ENCODE measurements at regions not wholly inside any gene's neighbourhood (a gene's known extent, or its start where the extent isn't known, plus 50 kb on each side); places are given as distances from the start of the nearest gene placed in this dataset.
A peak's percentile ranks its signal among the peaks of the same experiment; 100 is the strongest.

DNA sequence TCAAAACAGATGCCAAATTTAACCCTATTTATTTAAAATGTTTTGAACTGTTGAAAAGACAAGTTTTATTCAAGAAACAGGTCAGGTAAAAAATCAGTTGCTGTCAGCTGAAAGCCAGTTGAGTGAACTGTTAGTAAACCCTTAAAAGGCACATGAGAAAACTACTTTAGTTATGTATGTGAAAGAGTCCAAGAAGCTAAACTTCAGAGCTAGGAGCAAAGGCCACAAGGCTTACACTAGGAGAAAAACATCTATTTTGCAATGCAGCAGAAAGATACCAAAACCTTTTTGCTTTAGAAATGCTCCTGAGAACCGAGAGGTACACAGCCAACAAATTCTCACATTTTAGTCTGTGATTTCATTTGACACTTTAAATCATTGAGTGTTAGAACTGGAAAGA is 375.2 kb downstream of the FSCB start:
- no peak for DNase-seq

- DNase-seq: no peak
These were observed 393.0 kb downstream of the FSCB start for GRCh38 chr14:44113769-44114730.

DNA sequence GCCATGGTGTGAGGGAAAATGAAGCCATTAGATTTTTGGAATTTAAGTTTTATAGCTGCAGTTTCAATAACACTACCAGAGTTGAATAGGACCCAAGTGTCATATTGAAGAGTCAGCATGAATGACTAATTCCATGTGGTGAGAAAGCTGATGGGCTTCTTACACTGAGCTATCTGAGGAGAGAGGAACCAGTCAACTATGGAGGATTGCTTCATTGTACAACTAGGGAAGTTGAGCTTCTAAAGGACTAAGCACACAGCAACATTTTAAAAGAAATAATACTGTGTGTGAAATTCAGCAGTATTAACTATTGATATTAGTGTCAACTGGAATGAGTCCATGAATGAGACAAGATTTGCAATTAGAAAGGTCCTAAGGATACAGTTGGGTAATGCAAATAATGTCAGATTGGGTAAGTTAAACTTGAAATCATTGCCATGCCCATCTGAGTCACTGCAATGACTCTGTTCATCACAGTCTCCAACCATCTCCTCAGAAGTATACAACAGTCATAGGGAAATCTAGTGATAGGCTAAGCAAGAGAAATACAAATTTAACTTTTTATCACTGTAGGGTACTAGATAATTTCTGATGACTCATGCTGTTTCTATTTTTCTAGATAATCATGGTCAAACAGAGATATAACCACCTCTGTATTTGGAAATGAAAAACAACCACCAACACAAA is 394.2 kb downstream of the FSCB start:
- DNase-seq: no peak

GRCh38 chr14:44109036-44109435 is 398.0 kb downstream of the FSCB start:
- DNase-seq: no peak

DNA sequence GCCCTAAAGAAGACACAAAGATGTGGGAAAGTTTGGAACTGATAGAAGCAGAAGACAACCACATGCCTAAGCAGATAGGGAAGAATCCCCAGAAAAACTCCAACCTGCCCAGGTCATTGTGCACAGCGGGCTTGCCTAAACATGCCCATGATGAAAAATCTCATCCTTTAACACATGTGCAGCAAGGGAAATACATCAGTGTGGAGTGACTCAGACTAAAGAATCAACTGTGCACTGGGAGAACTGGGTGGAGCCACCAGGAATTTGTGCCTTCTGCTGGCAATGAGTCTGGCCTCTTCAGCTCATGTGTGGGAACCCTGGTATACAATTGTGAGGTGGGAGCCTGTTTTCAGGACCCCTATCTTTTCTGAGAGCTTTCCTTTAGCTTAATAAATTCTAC is 398.5 kb downstream of the FSCB start:
- DNase-seq: no peak

DNA sequence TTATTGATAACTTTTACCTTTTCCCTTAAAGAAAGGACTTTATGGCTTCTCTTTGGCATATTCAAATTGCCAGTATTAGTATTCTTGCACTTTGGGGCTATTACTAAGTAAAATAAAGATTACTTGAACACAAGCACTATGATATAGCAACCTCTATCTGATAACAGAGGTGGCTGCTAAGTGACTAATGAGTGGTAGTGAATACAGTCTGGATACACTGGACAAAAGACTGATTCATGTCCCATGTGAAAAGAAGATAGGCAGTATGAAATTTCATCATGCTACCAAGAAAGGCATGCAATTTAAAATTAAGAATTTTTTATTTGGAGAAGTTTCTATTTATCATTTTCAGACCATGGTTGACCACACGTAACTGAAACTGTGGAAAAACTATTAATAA is 399.9 kb downstream of the FSCB start:
- DNase-seq: no peak

GRCh38 chr14:44099743-44100488 is 407.2 kb downstream of the FSCB start:
- no peak for DNase-seq

DNA sequence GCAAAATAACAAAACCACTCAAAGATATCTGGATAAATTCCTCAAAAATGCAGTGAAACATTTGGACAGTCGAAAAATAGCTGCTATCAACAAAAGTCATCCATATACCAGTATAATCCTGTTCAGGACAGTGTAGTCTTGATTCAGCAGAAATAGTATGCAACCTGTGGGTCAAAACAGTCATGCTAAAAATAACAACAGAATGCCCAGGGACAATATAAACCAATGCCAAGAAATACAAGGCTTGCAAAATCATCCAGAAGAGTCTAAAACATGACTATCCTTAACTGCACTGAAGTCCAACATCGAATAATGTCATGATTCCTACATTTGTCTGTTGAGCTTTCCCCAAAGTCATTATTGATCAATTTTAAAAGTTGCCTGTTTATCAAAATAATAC is 425.9 kb downstream of the FSCB start:
- no peak for DNase-seq

DNA sequence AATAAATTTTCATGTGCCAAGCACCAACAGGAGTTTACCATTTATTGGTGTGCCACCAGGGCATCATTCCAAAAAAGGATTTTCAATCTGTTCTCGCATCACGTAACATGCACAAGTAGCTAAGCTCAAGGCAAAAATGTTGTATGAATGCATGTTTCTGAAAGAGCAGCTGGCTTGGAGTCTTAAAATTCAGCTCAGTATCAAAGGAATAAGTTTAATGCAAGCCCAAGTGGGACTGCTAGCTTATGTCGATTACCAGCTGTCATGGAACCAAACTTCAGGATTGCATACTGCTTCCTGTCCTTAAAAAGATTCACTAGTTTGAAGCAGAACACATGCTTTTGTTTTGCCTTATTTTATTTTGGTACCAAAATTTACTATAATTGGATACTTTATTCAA is 437.0 kb downstream of the FSCB start:
- DNase-seq: peak; percentile 69

GRCh38 chr14:44053422-44053821 is 453.7 kb downstream of the FSCB start:
- no peak for DNase-seq

GRCh38 chr14:44041700-44042099 is 465.4 kb downstream of the FSCB start:
- no peak for DNase-seq

GRCh38 chr14:44040561-44040960 is 466.5 kb downstream of the FSCB start:
- DNase-seq: no peak

- DNase-seq: no peak
These were observed 470.8 kb downstream of the FSCB start for GRCh38 chr14:44036248-44036647.

GRCh38 chr14:44035707-44036106 is 471.4 kb downstream of the FSCB start:
- DNase-seq: no peak

GRCh38 chr14:44030831-44031383 is 476.2 kb downstream of the FSCB start:
- no peak for DNase-seq

- DNase-seq: no peak
These were observed 477.1 kb downstream of the FSCB start for GRCh38 chr14:44029933-44030332.

GRCh38 chr14:44027397-44027796 is 479.7 kb downstream of the FSCB start:
- no peak for DNase-seq

DNA sequence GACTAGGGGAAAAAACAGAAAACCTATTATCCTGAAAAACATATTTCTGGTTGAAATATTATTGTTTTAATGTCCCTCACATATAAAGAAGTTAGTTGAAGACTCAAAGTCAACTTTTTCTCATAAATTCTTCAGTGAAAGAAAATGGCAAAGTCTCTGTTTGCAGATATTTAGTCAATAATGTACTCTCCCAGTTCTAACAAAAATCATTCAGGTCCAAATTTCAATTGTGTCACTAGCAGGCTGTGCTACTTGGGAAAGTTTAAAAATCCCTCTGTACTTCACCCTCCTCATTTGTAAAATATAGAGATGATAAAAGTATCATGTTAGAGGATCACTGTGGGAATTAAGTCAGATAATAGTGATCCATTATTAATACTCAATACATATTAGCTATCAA is 496.5 kb downstream of the FSCB start:
- DNase-seq: no peak

DNA sequence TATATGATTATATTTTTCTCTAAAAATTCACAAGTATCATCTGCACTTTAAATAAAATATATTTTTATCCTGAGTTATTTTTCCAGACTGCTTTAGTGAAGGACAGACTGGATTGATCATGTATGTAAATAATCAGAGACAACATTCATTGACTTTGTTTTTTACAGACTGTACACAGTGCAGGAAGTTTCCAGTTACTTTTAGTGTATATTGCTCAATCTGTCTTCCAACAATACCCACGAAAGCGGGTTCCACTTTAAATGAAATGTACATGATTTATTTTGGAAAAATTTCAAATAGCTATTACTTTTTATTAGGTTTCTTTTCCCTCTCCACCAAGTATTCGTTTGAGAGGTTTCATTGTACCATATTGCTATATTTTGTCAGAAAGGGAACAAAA is 497.0 kb downstream of the FSCB start:
- no peak for DNase-seq

DNA sequence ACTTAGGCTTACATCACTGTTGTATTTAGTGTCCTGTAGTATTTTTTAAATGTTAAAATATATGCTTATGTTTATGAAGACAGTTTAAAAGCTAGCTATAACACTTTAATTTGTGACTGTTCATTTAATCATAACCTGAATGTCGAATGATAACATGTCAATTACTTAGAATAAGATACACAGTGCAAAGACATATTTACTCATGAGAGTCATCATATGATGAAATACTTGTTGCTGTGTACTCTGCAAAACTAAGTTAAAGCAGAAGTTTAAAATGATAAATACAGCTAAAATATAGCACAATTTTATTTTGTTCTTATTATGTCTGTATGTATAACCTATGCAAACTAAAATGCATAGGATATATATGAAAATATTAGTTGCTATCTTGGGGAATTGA is 497.4 kb downstream of the FSCB start:
- no peak for DNase-seq

DNA sequence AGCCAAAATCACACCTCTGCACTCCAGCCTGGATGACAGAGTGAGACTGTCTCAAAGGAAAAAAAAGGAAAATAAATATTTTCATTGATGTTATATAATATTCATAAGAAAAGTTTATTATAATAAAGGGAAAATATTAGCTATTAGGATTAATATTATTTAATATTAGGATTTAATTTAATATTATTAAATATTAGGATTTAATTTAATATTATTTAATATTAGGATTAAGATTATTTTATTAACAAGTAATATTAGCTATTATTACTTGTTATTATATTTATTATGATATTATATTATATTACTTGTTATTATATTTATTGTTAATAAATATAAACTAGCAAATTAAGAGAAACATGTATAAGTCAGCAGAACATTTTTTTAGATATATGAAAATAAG is 518.1 kb downstream of the FSCB start:
- no peak for DNase-seq

DNA sequence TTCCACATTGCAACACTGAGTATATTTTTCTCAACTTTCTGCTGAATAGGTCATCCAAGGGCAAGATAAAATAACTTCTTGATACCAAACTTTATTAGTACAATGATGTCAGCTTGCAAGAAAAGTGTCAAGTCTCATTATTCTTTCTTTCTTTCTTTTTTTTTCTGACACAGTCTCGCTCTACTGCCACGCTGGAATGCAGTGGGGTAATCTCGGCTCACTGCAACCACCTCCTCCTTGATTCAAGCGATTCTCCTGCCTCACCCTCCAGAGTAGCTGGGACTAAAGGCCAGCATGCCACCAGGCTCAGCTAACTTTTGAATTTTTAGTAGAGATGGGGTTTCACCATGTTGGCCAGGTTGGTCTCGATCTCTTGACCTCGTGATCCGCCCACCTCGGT is 523.4 kb downstream of the FSCB start:
- DNase-seq: no peak

- no peak for DNase-seq
These were observed 525.8 kb downstream of the FSCB start for GRCh38 chr14:43981135-43981768.

Measured in NCI-H1694 (cell line).